HL-60 (cell line): ENCODE measurements at regions not wholly inside any gene's neighbourhood (a gene's known extent, or its start where the extent isn't known, plus 50 kb on each side); places are given as distances from the start of the nearest gene placed in this dataset.

ENCODE experiments used
- DNase-seq, 2 experiments: peaks; one replicate each; pipeline ENCODE4 v3.0.0-alpha.2; 2010 to 2020; ENCODE audit warnings: low read depth in 1 of 2, low spot score in 1 of 2
- H3K27ac ChIP-seq: fragments of 250-450 bp; sonication (Bioruptor Pico); replicated peaks from 2 replicates; pipeline ENCODE4 v1.5.1; 2020; ENCODE audit warnings: mild to moderate bottlenecking, moderate library complexity
- H3K27me3 ChIP-seq: fragments of 250-450 bp; sonication (Bioruptor Pico); 2 replicates; pipeline ENCODE4 v1.5.1; 2021; ENCODE audit warnings: mild to moderate bottlenecking, moderate library complexity; ENCODE audit not compliant: insufficient read depth, poor library complexity, severe bottlenecking
- H3K4me3 ChIP-seq: replicated peaks from 2 replicates; pipeline ENCODE4 v1.5.1; 2011; ENCODE audit warnings: mild to moderate bottlenecking, control low read depth, low read length; ENCODE audit not compliant: insufficient read depth
- CTCF ChIP-seq: IDR thresholded peaks from one replicate; pipeline ENCODE4 v1.5.1; 2011; ENCODE audit warnings: low read length, control low read depth, inconsistent platforms; ENCODE audit not compliant: insufficient read depth
- GABPA ChIP-seq: IDR thresholded peaks from 2 replicates; pipeline ENCODE4 v1.6.1; 2012; ENCODE audit warnings: low read depth
- POLR2AphosphoS5 ChIP-seq: IDR thresholded peaks from 2 replicates; pipeline ENCODE4 v1.6.1; 2012; ENCODE audit warnings: low read depth
- REST ChIP-seq: IDR thresholded peaks from 2 replicates; pipeline ENCODE4 v1.6.1; 2012; ENCODE audit warnings: low read depth; ENCODE audit not compliant: insufficient replicate concordance
- SPI1 ChIP-seq: IDR thresholded peaks from 2 replicates; pipeline ENCODE4 v1.6.1; 2012; ENCODE audit warnings: low read depth, mild to moderate bottlenecking, borderline replicate concordance

GRCh38 chr12:83343767-83344166, 657.1 kb downstream of the TMTC2 start:
- H3K27ac ChIP-seq, result no peak overlapping the region
- TF ChIP-seq GABPA, result no peak
- TF ChIP-seq POLR2AphosphoS5, result no peak
- no peak for TF ChIP-seq SPI1
- TF ChIP-seq CTCF, result no peak
- H3K27me3 ChIP-seq, result no peaks in the 10 kb centered on the region
- no peak overlapping the region for H3K4me3 ChIP-seq
- DNase-seq, result no peak

GRCh38 chr12:83335748-83336147, 649.0 kb downstream of the TMTC2 start:
- Histone ChIP-seq H3K27ac (no peak overlapping the region), H3K27me3 (no peaks in the 10 kb centered on the region), H3K4me3 (no peak overlapping the region)
- DNase-seq, result no peak
- TF ChIP-seq POLR2AphosphoS5 (no peak), SPI1 (no peak), REST (no peak), GABPA (no peak), CTCF (no peak)

GRCh38 chr12:83326666-83327065, 640.0 kb downstream of the TMTC2 start:
- Histone ChIP-seq H3K4me3 (no peak overlapping the region), H3K27me3 (no peaks in the 10 kb centered on the region), H3K27ac (no peak overlapping the region)
- DNase-seq, result no peak
- TF ChIP-seq CTCF (no peak), REST (no peak), POLR2AphosphoS5 (no peak), GABPA (no peak), SPI1 (no peak)

GRCh38 chr12:83323866-83324265, 637.2 kb downstream of the TMTC2 start:
- TF ChIP-seq CTCF, result no peak
- no peak for TF ChIP-seq SPI1
- TF ChIP-seq REST, result no peak
- no peak for TF ChIP-seq POLR2AphosphoS5
- TF ChIP-seq GABPA, result no peak
- H3K27ac ChIP-seq, result no peak overlapping the region
- DNase-seq, result no peak

More at GRCh38 chr12:83323866-83324265, 637.2 kb downstream of the TMTC2 start:
- Histone ChIP-seq H3K27me3 (no peaks in the 10 kb centered on the region), H3K4me3 (no peak overlapping the region)
